ENCODE measurements at regions not wholly inside any gene's neighbourhood (a gene's known extent, or its start where the extent isn't known, plus 50 kb on each side); places are given as distances from the start of the nearest gene placed in this dataset.

DNA sequence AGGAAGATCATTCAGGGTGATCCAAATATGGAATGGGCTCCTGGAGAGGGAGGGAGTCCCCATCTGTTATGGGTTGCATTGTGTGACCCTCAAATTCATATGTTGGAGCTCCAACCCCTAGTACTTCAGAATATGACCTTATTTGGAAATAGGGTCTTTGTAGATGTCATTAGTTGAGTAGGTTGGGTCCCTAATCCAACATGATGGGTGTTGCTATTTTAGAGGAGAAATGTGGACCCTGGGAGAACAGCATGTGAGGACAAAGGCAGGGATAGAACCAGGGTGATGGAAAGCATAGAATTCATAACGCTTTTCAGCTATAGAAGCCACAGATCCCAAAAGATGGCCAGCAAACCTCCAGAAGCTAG lies 91.5 kb upstream of the SMNDC1 start:
- TF ChIP-seq TAF1 (conservative IDR thresholded peaks at IDR 0.05), result no peak
- TF ChIP-seq, protein P1, sequence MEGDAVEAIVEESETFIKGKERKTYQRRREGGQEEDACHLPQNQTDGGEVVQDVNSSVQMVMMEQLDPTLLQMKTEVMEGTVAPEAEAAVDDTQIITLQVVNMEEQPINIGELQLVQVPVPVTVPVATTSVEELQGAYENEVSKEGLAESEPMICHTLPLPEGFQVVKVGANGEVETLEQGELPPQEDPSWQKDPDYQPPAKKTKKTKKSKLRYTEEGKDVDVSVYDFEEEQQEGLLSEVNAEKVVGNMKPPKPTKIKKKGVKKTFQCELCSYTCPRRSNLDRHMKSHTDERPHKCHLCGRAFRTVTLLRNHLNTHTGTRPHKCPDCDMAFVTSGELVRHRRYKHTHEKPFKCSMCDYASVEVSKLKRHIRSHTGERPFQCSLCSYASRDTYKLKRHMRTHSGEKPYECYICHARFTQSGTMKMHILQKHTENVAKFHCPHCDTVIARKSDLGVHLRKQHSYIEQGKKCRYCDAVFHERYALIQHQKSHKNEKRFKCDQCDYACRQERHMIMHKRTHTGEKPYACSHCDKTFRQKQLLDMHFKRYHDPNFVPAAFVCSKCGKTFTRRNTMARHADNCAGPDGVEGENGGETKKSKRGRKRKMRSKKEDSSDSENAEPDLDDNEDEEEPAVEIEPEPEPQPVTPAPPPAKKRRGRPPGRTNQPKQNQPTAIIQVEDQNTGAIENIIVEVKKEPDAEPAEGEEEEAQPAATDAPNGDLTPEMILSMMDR (IDR thresholded peaks at IDR 0.05; ENCODE audit: low read depth, low read length, missing input control), result no peak
- TF ChIP-seq, protein P2, sequence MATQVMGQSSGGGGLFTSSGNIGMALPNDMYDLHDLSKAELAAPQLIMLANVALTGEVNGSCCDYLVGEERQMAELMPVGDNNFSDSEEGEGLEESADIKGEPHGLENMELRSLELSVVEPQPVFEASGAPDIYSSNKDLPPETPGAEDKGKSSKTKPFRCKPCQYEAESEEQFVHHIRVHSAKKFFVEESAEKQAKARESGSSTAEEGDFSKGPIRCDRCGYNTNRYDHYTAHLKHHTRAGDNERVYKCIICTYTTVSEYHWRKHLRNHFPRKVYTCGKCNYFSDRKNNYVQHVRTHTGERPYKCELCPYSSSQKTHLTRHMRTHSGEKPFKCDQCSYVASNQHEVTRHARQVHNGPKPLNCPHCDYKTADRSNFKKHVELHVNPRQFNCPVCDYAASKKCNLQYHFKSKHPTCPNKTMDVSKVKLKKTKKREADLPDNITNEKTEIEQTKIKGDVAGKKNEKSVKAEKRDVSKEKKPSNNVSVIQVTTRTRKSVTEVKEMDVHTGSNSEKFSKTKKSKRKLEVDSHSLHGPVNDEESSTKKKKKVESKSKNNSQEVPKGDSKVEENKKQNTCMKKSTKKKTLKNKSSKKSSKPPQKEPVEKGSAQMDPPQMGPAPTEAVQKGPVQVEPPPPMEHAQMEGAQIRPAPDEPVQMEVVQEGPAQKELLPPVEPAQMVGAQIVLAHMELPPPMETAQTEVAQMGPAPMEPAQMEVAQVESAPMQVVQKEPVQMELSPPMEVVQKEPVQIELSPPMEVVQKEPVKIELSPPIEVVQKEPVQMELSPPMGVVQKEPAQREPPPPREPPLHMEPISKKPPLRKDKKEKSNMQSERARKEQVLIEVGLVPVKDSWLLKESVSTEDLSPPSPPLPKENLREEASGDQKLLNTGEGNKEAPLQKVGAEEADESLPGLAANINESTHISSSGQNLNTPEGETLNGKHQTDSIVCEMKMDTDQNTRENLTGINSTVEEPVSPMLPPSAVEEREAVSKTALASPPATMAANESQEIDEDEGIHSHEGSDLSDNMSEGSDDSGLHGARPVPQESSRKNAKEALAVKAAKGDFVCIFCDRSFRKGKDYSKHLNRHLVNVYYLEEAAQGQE (IDR thresholded peaks at IDR 0.05), result no peak
- TF ChIP-seq, protein P3, sequence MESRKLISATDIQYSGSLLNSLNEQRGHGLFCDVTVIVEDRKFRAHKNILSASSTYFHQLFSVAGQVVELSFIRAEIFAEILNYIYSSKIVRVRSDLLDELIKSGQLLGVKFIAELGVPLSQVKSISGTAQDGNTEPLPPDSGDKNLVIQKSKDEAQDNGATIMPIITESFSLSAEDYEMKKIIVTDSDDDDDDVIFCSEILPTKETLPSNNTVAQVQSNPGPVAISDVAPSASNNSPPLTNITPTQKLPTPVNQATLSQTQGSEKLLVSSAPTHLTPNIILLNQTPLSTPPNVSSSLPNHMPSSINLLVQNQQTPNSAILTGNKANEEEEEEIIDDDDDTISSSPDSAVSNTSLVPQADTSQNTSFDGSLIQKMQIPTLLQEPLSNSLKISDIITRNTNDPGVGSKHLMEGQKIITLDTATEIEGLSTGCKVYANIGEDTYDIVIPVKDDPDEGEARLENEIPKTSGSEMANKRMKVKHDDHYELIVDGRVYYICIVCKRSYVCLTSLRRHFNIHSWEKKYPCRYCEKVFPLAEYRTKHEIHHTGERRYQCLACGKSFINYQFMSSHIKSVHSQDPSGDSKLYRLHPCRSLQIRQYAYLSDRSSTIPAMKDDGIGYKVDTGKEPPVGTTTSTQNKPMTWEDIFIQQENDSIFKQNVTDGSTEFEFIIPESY (IDR thresholded peaks at IDR 0.05), result no peak
- no peak for TF ChIP-seq GABPA (IDR thresholded peaks at IDR 0.05 in 1 of 2, conservative IDR thresholded peaks at IDR 0.05 in 1 of 2)
- no peak for TF ChIP-seq JUND (IDR thresholded peaks at IDR 0.05)
- TF ChIP-seq, protein P4, sequence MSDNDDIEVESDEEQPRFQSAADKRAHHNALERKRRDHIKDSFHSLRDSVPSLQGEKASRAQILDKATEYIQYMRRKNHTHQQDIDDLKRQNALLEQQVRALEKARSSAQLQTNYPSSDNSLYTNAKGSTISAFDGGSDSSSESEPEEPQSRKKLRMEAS (IDR thresholded peaks at IDR 0.05), result no peak
- TF ChIP-seq, protein P5, sequence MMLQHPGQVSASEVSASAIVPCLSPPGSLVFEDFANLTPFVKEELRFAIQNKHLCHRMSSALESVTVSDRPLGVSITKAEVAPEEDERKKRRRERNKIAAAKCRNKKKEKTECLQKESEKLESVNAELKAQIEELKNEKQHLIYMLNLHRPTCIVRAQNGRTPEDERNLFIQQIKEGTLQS (IDR thresholded peaks at IDR 0.05), result no peak
- no peak for TF ChIP-seq YY1 (IDR thresholded peaks at IDR 0.05)
- no peak for TF ChIP-seq EGR1 (IDR thresholded peaks at IDR 0.05; ENCODE audit: low read depth in 2 of 2)
- no peak for TF ChIP-seq HNF4A (conservative IDR thresholded peaks at IDR 0.05)
- TF ChIP-seq RAD21 (IDR thresholded peaks at IDR 0.05), result no peak

All from liver (tissue), 3 donors.